ENCODE measurements at regions not wholly inside any gene's neighbourhood (a gene's known extent, or its start where the extent isn't known, plus 50 kb on each side); places are given as distances from the start of the nearest gene placed in this dataset.

- Mint-ChIP-seq H3K9me3 (no peaks in the 10 kb centered on the region), H3K27ac (peak overlapping the region; percentile 32 to 77 (median 70)), H3K27me3 (ENCODE audit: low read depth) (no peaks in the 10 kb centered on the region), H3K36me3 (ENCODE audit: low read depth) (no peaks in the 10 kb centered on the region), H3K4me1 (peaks cover 44% of the 10 kb centered on the region), H3K4me3 (no peak overlapping the region)
- no peak for TF ChIP-seq CTCF (IDR thresholded peaks at IDR 0.05; ENCODE audit: unreplicated experiment in 3 of 3)
These were observed 154.3 kb downstream of the TMX1 start for GRCh38 chr14:51394384-51394783.

- Mint-ChIP-seq H3K27me3 (ENCODE audit: low read depth) (no peaks in the 10 kb centered on the region), H3K27ac (peak overlapping the region; percentile 60 to 77 (median 70)), H3K36me3 (ENCODE audit: low read depth) (no peaks in the 10 kb centered on the region), H3K9me3 (no peaks in the 10 kb centered on the region), H3K4me3 (no peak overlapping the region), H3K4me1 (peaks cover 44% of the 10 kb centered on the region)
- no peak for TF ChIP-seq CTCF (IDR thresholded peaks at IDR 0.05; ENCODE audit: unreplicated experiment in 3 of 3)
These were observed 154.8 kb downstream of the TMX1 start for GRCh38 chr14:51394804-51395203.

GRCh38 chr14:51395361-51395849 is 155.4 kb downstream of the TMX1 start:
- Mint-ChIP-seq H3K27ac (peak overlapping the region; percentile 60 to 77 (median 70)), H3K9me3 (no peaks in the 10 kb centered on the region), H3K27me3 (ENCODE audit: low read depth) (no peaks in the 10 kb centered on the region), H3K4me1 (peaks cover 49% of the 10 kb centered on the region), H3K4me3 (peak overlapping the region in 1 of 3 experiments; percentile 6), H3K36me3 (ENCODE audit: low read depth) (no peaks in the 10 kb centered on the region)
- no peak for TF ChIP-seq CTCF (IDR thresholded peaks at IDR 0.05; ENCODE audit: unreplicated experiment in 3 of 3)

GRCh38 chr14:51396222-51396815 is 156.3 kb downstream of the TMX1 start:
- Mint-ChIP-seq H3K4me1 (peaks cover 49% of the 10 kb centered on the region), H3K27me3 (ENCODE audit: low read depth) (no peaks in the 10 kb centered on the region), H3K36me3 (ENCODE audit: low read depth) (no peaks in the 10 kb centered on the region), H3K27ac (peak overlapping the region; percentile 60 to 77 (median 70)), H3K4me3 (no peak overlapping the region), H3K9me3 (no peaks in the 10 kb centered on the region)
- TF ChIP-seq CTCF (IDR thresholded peaks at IDR 0.05; ENCODE audit: unreplicated experiment in 3 of 3): no peak

- no peaks in the 10 kb centered on the region for H3K9me3 Mint-ChIP-seq
- no peak for TF ChIP-seq CTCF (IDR thresholded peaks at IDR 0.05; ENCODE audit: unreplicated experiment in 3 of 3)
- no peaks in the 10 kb centered on the region for H3K36me3 Mint-ChIP-seq (ENCODE audit: low read depth)
- H3K27ac Mint-ChIP-seq: peak overlapping the region; percentile 30 to 90 (median 56)
- H3K4me3 Mint-ChIP-seq: no peak overlapping the region
- peaks cover 43% of the 10 kb centered on the region for H3K4me1 Mint-ChIP-seq
- no peaks in the 10 kb centered on the region for H3K27me3 Mint-ChIP-seq (ENCODE audit: low read depth)
These were observed 158.9 kb downstream of the TMX1 start for GRCh38 chr14:51398898-51399297.

GRCh38 chr14:51400139-51400538 is 160.1 kb downstream of the TMX1 start:
- peak overlapping the region in 2 of 3 experiments; percentile 2 to 10 for H3K27ac Mint-ChIP-seq
- H3K4me3 Mint-ChIP-seq: no peak overlapping the region
- H3K4me1 Mint-ChIP-seq: peaks cover 31% of the 10 kb centered on the region
- H3K36me3 Mint-ChIP-seq (ENCODE audit: low read depth): no peaks in the 10 kb centered on the region
- no peaks in the 10 kb centered on the region for H3K9me3 Mint-ChIP-seq
- H3K27me3 Mint-ChIP-seq (ENCODE audit: low read depth): no peaks in the 10 kb centered on the region
- TF ChIP-seq CTCF (IDR thresholded peaks at IDR 0.05; ENCODE audit: unreplicated experiment in 3 of 3): no peak

Measured in nephron (organoid).